Neuronal stem cell (in vitro differentiated cells): ENCODE measurements at regions not wholly inside any gene's neighbourhood (a gene's known extent, or its start where the extent isn't known, plus 50 kb on each side); places are given as distances from the start of the nearest gene placed in this dataset.

ENCODE experiments used
- DNase-seq: peaks from one replicate; pipeline ENCODE4 v3.0.0-alpha.2; 2013; ENCODE audit warnings: low spot score
- H2AFZ ChIP-seq: one replicate; pipeline ENCODE4 v1.6.1; 2013; ENCODE audit warnings: mild to moderate bottlenecking, low read length, inconsistent platforms
- H2AK5ac ChIP-seq: 2 replicates; pipeline ENCODE4 v1.6.1; 2013; ENCODE audit warnings: low read depth, mild to moderate bottlenecking, inconsistent platforms, low read length, moderate library complexity, mixed read lengths
- H2BK120ac ChIP-seq: 2 replicates; pipeline ENCODE4 v1.6.1; 2013; ENCODE audit warnings: low read depth, mild to moderate bottlenecking, inconsistent platforms, low read length, moderate library complexity, mixed read lengths
- H2BK12ac ChIP-seq: one replicate; pipeline ENCODE4 v1.6.1; 2013; ENCODE audit warnings: low read length, inconsistent platforms
- H2BK15ac ChIP-seq: 2 replicates; pipeline ENCODE4 v1.6.1; 2013; ENCODE audit warnings: mild to moderate bottlenecking, low read length, inconsistent platforms, mixed read lengths
- H2BK5ac ChIP-seq: one replicate; pipeline ENCODE4 v1.6.1; 2013; ENCODE audit warnings: inconsistent platforms, mild to moderate bottlenecking, low read length, moderate library complexity
- H3K14ac ChIP-seq: one replicate; pipeline ENCODE4 v1.6.1; 2013; ENCODE audit warnings: low read length, inconsistent platforms
- H3K18ac ChIP-seq: 2 replicates; pipeline ENCODE4 v1.6.1; 2013; ENCODE audit warnings: low read length, inconsistent platforms
- H3K23ac ChIP-seq: 2 replicates; pipeline ENCODE4 v1.6.1; 2013; ENCODE audit warnings: low read depth, mild to moderate bottlenecking, mixed read lengths, low read length, inconsistent platforms; ENCODE audit not compliant: poor library complexity
- H3K27ac ChIP-seq: replicated peaks from 3 replicates; pipeline ENCODE4 v1.5.1; 2013; ENCODE audit warnings: low read length, inconsistent platforms
- H3K27me3 ChIP-seq, 3 experiments: 2 replicates each; pipeline ENCODE4 v1.6.1; 2013; ENCODE audit warnings: low read length in 3 of 3, mild to moderate bottlenecking in 2 of 3, inconsistent platforms in 1 of 3, low read depth in 1 of 3, mixed read lengths in 1 of 3, moderate library complexity in 1 of 3; ENCODE audit not compliant: control insufficient read depth in 3 of 3, insufficient read depth in 3 of 3
- H3K36me3 ChIP-seq, 2 donors: replicated peaks in 1 of 2; 2 replicates each; pipeline ENCODE4 v1.6.1; 2013; ENCODE audit warnings: low read length in 2 of 2; ENCODE audit not compliant: control insufficient read depth in 2 of 2, insufficient read depth in 2 of 2
- H3K4ac ChIP-seq: 2 replicates; pipeline ENCODE4 v1.6.1; 2013; ENCODE audit warnings: inconsistent platforms, mild to moderate bottlenecking, low read length, moderate library complexity
- H3K4me1 ChIP-seq, 2 donors: 1 replicate in 1 of 2; 2 replicates in 1 of 2; pipeline ENCODE4 v1.6.1; 2013; ENCODE audit warnings: low read length in 2 of 2, low read depth in 1 of 2; ENCODE audit not compliant: control insufficient read depth in 2 of 2, insufficient read depth in 1 of 2
- H3K4me2 ChIP-seq: one replicate; pipeline ENCODE4 v1.6.1; 2013; ENCODE audit warnings: mild to moderate bottlenecking, low read length, inconsistent platforms; ENCODE audit not compliant: insufficient read depth, poor library complexity, severe bottlenecking
- H3K4me3 ChIP-seq, 2 donors: 2 replicates each; pipeline ENCODE4 v1.5.1; 2013; ENCODE audit warnings: low read length in 2 of 2, mild to moderate bottlenecking in 2 of 2, inconsistent platforms in 1 of 2, moderate library complexity in 1 of 2
- H3K79me1 ChIP-seq: one replicate; pipeline ENCODE4 v1.6.1; 2013; ENCODE audit warnings: low read depth, mild to moderate bottlenecking, inconsistent platforms, low read length, moderate library complexity
- H3K9ac ChIP-seq: one replicate; pipeline ENCODE4 v1.6.1; 2013; ENCODE audit warnings: mild to moderate bottlenecking, low read depth, low read length, inconsistent platforms; ENCODE audit not compliant: poor library complexity
- H3K9me3 ChIP-seq, 2 donors: replicated peaks in 1 of 2; 2 replicates each; pipeline versions ENCODE3 to v1.6.1; 2013; ENCODE audit warnings: low read length in 2 of 2, mild to moderate bottlenecking in 2 of 2, inconsistent platforms in 1 of 2, low read depth in 1 of 2, mixed read lengths in 1 of 2, moderate library complexity in 1 of 2; ENCODE audit not compliant: control insufficient read depth in 2 of 2, insufficient read depth in 1 of 2
- H4K8ac ChIP-seq: one replicate; pipeline ENCODE4 v1.6.1; 2013; ENCODE audit warnings: low read depth, mild to moderate bottlenecking, inconsistent platforms, low read length, moderate library complexity
- H4K91ac ChIP-seq: one replicate; pipeline ENCODE4 v1.6.1; 2013; ENCODE audit warnings: low read length, low read depth, mild to moderate bottlenecking, inconsistent platforms; ENCODE audit not compliant: poor library complexity
- WGBS, 2 donors: extraction: QIAGEN DNeasy Blood & Tissue Kit; methylation state at CpG; one replicate each; pipeline ENCODE4 v1.1.7; 2013; ENCODE audit warnings: missing lambda C conversion rate in 2 of 2, mixed read lengths in 1 of 2; ENCODE audit not compliant: insufficient read length in 2 of 2, insufficient replicate concordance in 1 of 2; ENCODE audit errors: extremely low coverage in 2 of 2; 5-methylcytosine and 5-hydroxymethylcytosine counted together

GRCh38 chr1:29861922-29862321 lies 625.6 kb downstream of the PTPRU start:
- WGBS, 2 donors = no CpG with 5 or more reads among the region's 1 CpG

DNA sequence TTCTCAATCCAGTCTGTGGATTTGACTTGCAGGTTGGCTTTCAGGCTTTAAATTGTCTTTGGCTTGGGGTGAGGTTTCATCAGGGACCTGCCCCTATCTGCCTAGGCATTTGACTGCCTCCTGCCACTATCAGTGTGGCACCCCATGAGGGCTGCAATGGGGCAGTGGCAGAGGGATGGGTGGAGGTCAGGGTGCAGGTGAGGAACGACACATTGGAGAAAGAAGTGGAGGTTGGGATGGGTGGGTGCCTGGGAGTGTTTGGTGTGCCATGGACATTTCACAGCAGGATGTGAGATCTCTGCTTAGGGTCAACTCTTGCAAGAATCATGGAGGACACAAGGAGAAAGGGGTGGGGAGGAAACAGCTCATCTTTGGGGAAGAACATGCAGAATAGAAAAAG lies 625.1 kb downstream of the PTPRU start:
- DNase-seq = no peak
- no peak overlapping the region for H2BK5ac ChIP-seq
- no peaks in the 10 kb centered on the region for H3K27me3 ChIP-seq
- H2BK12ac ChIP-seq = no peak overlapping the region
- H3K79me1 ChIP-seq = no peaks in the 10 kb centered on the region
- no peak overlapping the region for H3K14ac ChIP-seq
- H3K18ac ChIP-seq = no peak overlapping the region
- peaks cover 0 to 2% of the 10 kb centered on the region in 2 donors for H3K4me1 ChIP-seq
- no peak overlapping the region for H2BK15ac ChIP-seq
- H4K91ac ChIP-seq = no peak overlapping the region
- no peak overlapping the region for H3K9ac ChIP-seq
- H2AFZ ChIP-seq = no peak overlapping the region
- H3K23ac ChIP-seq = no peak overlapping the region
- H2BK120ac ChIP-seq = no peak overlapping the region
- H2AK5ac ChIP-seq = no peak overlapping the region
- no peak overlapping the region for H3K4me3 ChIP-seq
- H4K8ac ChIP-seq = no peak overlapping the region
- no peaks in the 10 kb centered on the region for H3K36me3 ChIP-seq
- H3K4me2 ChIP-seq = no peak overlapping the region
- no peak overlapping the region for H3K27ac ChIP-seq
- H3K4ac ChIP-seq = no peak overlapping the region
- H3K9me3 ChIP-seq = peaks cover 0 to 3% of the 10 kb centered on the region in 2 donors
- WGBS, 2 donors = no CpG with 5 or more reads among the region's 1 CpG

More at GRCh38 chr1:29861922-29862321, 625.6 kb downstream of the PTPRU start:
- no peaks in the 10 kb centered on the region for H3K27me3 ChIP-seq
- H3K9me3 ChIP-seq = peaks cover 0 to 3% of the 10 kb centered on the region in 2 donors
- H4K8ac ChIP-seq = no peak overlapping the region
- H3K4me3 ChIP-seq = no peak overlapping the region
- H3K36me3 ChIP-seq = no peaks in the 10 kb centered on the region
- H4K91ac ChIP-seq = no peak overlapping the region
- no peaks in the 10 kb centered on the region for H3K79me1 ChIP-seq
- no peak overlapping the region for H2AFZ ChIP-seq
- H3K27ac ChIP-seq = no peak overlapping the region
- no peak overlapping the region for H3K23ac ChIP-seq
- no peak overlapping the region for H3K18ac ChIP-seq
- H2BK12ac ChIP-seq = no peak overlapping the region
- no peak overlapping the region for H3K4me2 ChIP-seq
- H2BK15ac ChIP-seq = no peak overlapping the region
- no peak overlapping the region for H3K9ac ChIP-seq
- no peak overlapping the region for H2AK5ac ChIP-seq
- H3K4me1 ChIP-seq = no peaks in the 10 kb centered on the region
- no peak overlapping the region for H2BK5ac ChIP-seq
- H2BK120ac ChIP-seq = no peak overlapping the region
- no peak for DNase-seq
- no peak overlapping the region for H3K4ac ChIP-seq
- H3K14ac ChIP-seq = no peak overlapping the region

DNA sequence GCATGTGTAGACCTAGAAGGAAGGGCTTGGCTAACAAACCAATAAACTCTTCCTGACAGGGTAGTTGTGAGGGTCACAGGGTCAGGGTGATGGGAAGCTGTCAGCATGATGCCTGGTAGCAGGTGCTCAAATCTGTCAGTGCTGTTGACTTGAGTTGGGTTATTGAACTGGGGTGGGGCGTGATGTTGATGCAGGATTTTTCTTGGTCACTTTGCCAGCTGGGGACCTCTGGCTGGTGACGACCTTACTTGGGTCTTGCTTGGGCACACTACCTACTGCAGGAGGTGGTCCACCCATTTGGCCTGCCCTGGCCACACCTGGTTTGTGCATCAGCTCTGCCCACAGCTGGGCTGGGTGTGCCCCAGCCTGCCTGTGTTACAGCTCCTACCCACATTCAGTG lies 624.4 kb downstream of the PTPRU start:
- Histone ChIP-seq H4K8ac (no peak overlapping the region), H3K4me2 (no peak overlapping the region), H3K14ac (no peak overlapping the region), H3K27ac (no peak overlapping the region), H4K91ac (no peak overlapping the region), H3K4ac (no peak overlapping the region), H3K9me3 (peaks cover 0 to 3% of the 10 kb centered on the region in 2 donors), H2BK12ac (no peak overlapping the region), H3K18ac (no peak overlapping the region), H3K9ac (no peak overlapping the region), H2BK5ac (no peak overlapping the region), H3K23ac (peak overlapping the region; percentile 35), H2AK5ac (no peak overlapping the region), H3K36me3 (no peaks in the 10 kb centered on the region), H3K4me3 (no peak overlapping the region), H3K4me1 (peaks cover 0 to 2% of the 10 kb centered on the region in 2 donors), H2BK120ac (no peak overlapping the region), H3K27me3 (no peaks in the 10 kb centered on the region), H2AFZ (no peak overlapping the region), H2BK15ac (no peak overlapping the region), H3K79me1 (no peaks in the 10 kb centered on the region)
- DNase-seq = no peak
- no CpG with 5 or more reads among the region's 2 CpGs for WGBS, 2 donors

DNA sequence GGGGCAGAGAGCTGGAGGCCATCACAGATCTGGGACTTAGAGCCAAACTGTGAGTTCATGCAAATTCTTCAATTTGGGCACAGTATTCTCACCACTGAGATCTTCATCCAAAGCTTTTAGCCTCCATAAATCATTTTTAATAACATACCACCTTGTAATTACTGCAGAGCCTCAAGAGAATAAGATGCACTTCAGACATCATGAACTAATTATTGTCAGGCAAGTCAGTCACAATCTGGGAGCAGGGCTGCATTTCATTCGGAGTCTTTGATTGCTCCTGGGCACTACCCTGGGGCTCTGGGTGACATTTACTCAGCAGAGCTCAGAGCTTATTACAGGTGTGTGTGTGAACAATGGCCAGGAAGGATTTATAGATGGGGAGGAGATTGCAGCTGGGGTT lies 623.7 kb downstream of the PTPRU start:
- WGBS, 2 donors = no CpG with 5 or more reads among the region's 1 CpG
- Histone ChIP-seq H3K9ac (no peak overlapping the region), H2BK15ac (no peak overlapping the region), H3K18ac (no peak overlapping the region), H3K4ac (no peak overlapping the region), H2BK5ac (no peak overlapping the region), H4K91ac (no peak overlapping the region), H2BK12ac (no peak overlapping the region), H3K14ac (no peak overlapping the region), H2AFZ (no peak overlapping the region), H2AK5ac (no peak overlapping the region), H4K8ac (no peak overlapping the region), H3K23ac (no peak overlapping the region), H3K4me2 (no peak overlapping the region), H2BK120ac (no peak overlapping the region), H3K79me1 (no peaks in the 10 kb centered on the region), H3K9me3 (peaks cover 0 to 3% of the 10 kb centered on the region in 2 donors), H3K36me3 (no peaks in the 10 kb centered on the region), H3K4me1 (peaks cover 0 to 2% of the 10 kb centered on the region in 2 donors), H3K4me3 (no peak overlapping the region), H3K27me3 (no peaks in the 10 kb centered on the region), H3K27ac (no peak overlapping the region)
- no peak for DNase-seq
